ENCODE measurements at regions not wholly inside any gene's neighbourhood (a gene's known extent, or its start where the extent isn't known, plus 50 kb on each side); places are given as distances from the start of the nearest gene placed in this dataset.

DNA sequence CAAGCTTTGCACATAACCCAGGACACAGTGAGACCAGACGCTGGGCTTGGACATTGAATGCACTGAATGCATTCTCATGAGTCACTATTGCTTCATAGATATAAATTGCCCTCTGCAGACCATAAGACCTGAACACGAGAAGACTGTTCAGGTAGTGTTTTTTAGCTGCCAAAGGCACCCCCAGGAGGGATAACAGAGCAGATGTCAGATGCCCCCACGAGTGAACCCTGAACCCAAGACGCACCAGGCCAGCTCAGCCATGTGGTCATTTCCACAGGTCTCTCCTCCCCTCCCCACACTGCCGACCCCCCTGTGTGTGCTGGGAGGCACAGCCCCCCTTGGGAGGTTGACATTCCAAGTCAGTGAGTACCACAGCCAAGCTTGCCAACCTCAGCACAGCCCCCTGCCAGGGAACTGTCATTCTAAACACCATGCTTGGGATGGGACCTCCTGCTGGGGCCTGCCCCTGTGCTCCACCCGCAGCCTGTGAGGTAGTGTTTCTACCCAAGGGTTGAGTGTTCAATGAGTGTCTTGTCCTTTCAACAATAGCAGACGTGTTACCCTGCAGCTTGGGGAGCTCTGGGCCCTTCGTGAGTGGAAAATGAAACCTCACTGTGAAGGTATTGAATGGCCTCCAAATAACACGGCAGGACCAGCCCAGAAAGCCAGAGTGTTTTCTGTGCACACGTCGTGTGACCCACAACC is 68.2 kb downstream of the PSMG1 start:
- Histone ChIP-seq H3K27ac (ENCODE audit: insufficient read depth, low read length) (peak overlapping the region; percentile 10), H3K18ac (ENCODE audit: low read depth, low read length) (peak overlapping the region; percentile 17), H3K4me3 (ENCODE audit: insufficient read depth, low read depth, low read length) (no peak overlapping the region), H3K36me3 (ENCODE audit: control insufficient read depth, insufficient read depth, low read length) (no peaks in the 10 kb centered on the region), H3K56ac (ENCODE audit: extremely low read depth, insufficient read depth, low read length) (no peak overlapping the region), H3K79me1 (ENCODE audit: low read depth in 1 of 2, low read length in 2 of 2) (no peaks in the 10 kb centered on the region), H3K4ac (ENCODE audit: low read depth, low read length) (peak overlapping the region; percentile 77), H2BK15ac (ENCODE audit: low read depth, low read length) (0 out of 3 replicates have a peak overlapping the region, but pooled peaks have one; percentile 37), H2AK9ac (replicated peaks; ENCODE audit: low read depth, low read length, poor library complexity) (peak overlapping the region; percentile 19), H3K4me1 (ENCODE audit: control insufficient read depth, insufficient read depth, low read length) (peaks cover 16% of the 10 kb centered on the region), H4K20me1 (ENCODE audit: insufficient read depth, low read length) (no peaks in the 10 kb centered on the region), H2AFZ (replicated peaks; ENCODE audit: low read length, poor library complexity) (peak overlapping the region; percentile 39), H3K4me2 (ENCODE audit: low read depth, low read length) (0 out of 2 replicates have a peak overlapping the region, but pooled peaks have one; percentile 6), H3K14ac (replicated peaks; ENCODE audit: low read depth, low read length) (peak overlapping the region; percentile 48; the same call in 1 of the 2 replicates), H2BK20ac (ENCODE audit: low read depth, low read length) (peak overlapping the region; percentile 82), H2AK5ac (ENCODE audit: low read depth, low read length) (peak overlapping the region; percentile 27; the same call in 1 of the 2 replicates), H2BK5ac (ENCODE audit: low read depth, low read length, poor library complexity, severe bottlenecking) (no peak overlapping the region), H3K27me3 (ENCODE audit: control insufficient read depth, insufficient read depth, low read length) (no peaks in the 10 kb centered on the region), H3K9ac (ENCODE audit: low read depth, low read length) (no peak overlapping the region), H3K23ac (ENCODE audit: low read depth, low read length) (no peak overlapping the region), H4K8ac (ENCODE audit: low read depth in 2 of 2, low read length in 2 of 2) (peak overlapping the region; percentile 18 to 52; a peak in 3 of 4 replicates), H2BK120ac (ENCODE audit: low read depth, low read length) (peak overlapping the region; percentile 77), H4K5ac (ENCODE audit: low read depth, low read length) (peak overlapping the region; percentile 4; the same call in 1 of the 2 replicates), H3K9me1 (ENCODE audit: insufficient read depth, low read length) (peaks cover 17% of the 10 kb centered on the region), H3K9me3 (ENCODE audit: control insufficient read depth, insufficient read depth, low read length) (no peaks in the 10 kb centered on the region), H4K91ac (ENCODE audit: insufficient read depth, low read depth, low read length) (peak overlapping the region; percentile 58; the same call in 1 of the 2 replicates)
- WGBS, 2 experiments (ENCODE audit: extremely low coverage in 2 of 2, insufficient read length in 1 of 2): 70% methylated on average over 2 of the region's 11 CpGs; no CpG with 5 or more reads in 1 of the 2 experiments
- ChIA-PET POLR2A (ENCODE audit: unreplicated experiment) (no interaction called here), CTCF (interaction anchor here (1.2 kb wide), 1 partner anchor 30 kb away, joined by 3 read pairs; no protein-coding TSS in a partner anchor)
- DNase-seq: peak; percentile 74
- TF ChIP-seq SMC3 (IDR thresholded peaks at IDR 0.05; ENCODE audit: low read depth, low read length) (no peak), MAZ (IDR thresholded peaks at IDR 0.05; ENCODE audit: borderline replicate concordance, low read depth, low read length) (no peak), RFX5 (IDR thresholded peaks at IDR 0.05; ENCODE audit: low read depth, low read length) (no peak), RCOR1 (IDR thresholded peaks at IDR 0.05; ENCODE audit: insufficient replicate concordance, low read length) (no peak), RAD21 (IDR thresholded peaks at IDR 0.05; ENCODE audit: low read length) (no peak; the same call in 1 of the 2 replicates), CHD1 (IDR thresholded peaks at IDR 0.05; ENCODE audit: low read depth, low read length) (no peak), CEBPB (IDR thresholded peaks at IDR 0.05; ENCODE audit: low read depth, low read length) (peak; percentile 97), MXI1 (IDR thresholded peaks at IDR 0.05; ENCODE audit: borderline replicate concordance, low read depth, low read length) (no peak), BHLHE40 (IDR thresholded peaks at IDR 0.05; ENCODE audit: low read depth, low read length) (no peak), MAFK (IDR thresholded peaks at IDR 0.05; ENCODE audit: low read depth, low read length) (0 out of 2 replicates have a peak, but pooled peaks have one; percentile 11), NFE2L2 (IDR thresholded peaks at IDR 0.05; ENCODE audit: low read depth, low read length) (peak; percentile 37; the same call in 1 of the 2 replicates), FOS (IDR thresholded peaks at IDR 0.05; ENCODE audit: low read depth, low read length) (peak; percentile 66)
- TF ChIP-seq, protein P1, sequence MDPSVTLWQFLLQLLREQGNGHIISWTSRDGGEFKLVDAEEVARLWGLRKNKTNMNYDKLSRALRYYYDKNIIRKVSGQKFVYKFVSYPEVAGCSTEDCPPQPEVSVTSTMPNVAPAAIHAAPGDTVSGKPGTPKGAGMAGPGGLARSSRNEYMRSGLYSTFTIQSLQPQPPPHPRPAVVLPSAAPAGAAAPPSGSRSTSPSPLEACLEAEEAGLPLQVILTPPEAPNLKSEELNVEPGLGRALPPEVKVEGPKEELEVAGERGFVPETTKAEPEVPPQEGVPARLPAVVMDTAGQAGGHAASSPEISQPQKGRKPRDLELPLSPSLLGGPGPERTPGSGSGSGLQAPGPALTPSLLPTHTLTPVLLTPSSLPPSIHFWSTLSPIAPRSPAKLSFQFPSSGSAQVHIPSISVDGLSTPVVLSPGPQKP (IDR thresholded peaks at IDR 0.05; ENCODE audit: borderline replicate concordance, low read depth, low read length): no peak
- TF ChIP-seq, protein P2, sequence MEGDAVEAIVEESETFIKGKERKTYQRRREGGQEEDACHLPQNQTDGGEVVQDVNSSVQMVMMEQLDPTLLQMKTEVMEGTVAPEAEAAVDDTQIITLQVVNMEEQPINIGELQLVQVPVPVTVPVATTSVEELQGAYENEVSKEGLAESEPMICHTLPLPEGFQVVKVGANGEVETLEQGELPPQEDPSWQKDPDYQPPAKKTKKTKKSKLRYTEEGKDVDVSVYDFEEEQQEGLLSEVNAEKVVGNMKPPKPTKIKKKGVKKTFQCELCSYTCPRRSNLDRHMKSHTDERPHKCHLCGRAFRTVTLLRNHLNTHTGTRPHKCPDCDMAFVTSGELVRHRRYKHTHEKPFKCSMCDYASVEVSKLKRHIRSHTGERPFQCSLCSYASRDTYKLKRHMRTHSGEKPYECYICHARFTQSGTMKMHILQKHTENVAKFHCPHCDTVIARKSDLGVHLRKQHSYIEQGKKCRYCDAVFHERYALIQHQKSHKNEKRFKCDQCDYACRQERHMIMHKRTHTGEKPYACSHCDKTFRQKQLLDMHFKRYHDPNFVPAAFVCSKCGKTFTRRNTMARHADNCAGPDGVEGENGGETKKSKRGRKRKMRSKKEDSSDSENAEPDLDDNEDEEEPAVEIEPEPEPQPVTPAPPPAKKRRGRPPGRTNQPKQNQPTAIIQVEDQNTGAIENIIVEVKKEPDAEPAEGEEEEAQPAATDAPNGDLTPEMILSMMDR (conservative IDR thresholded peaks at IDR 0.05; ENCODE audit: low read depth, low read length): no peak
- dilution Hi-C loops (cut with HindIII; ENCODE audit: low sequenced_read_pairs, unreplicated experiment) (no loop called here), in situ Hi-C loops (cut with MboI; ENCODE audit: low sequenced_read_pairs) (no loop called here), intact Hi-C loops (cut with micrococcal nuclease) (loop anchor here (5.0 kb wide), 1 partner anchor 38 kb away; no protein-coding TSS in a partner anchor)
- BruUV-seq (replicated peaks): no TSS peak
- ATAC-seq (ENCODE audit: low read depth): peak; percentile 81
